Left lung (tissue), 4 donors: ENCODE measurements at regions not wholly inside any gene's neighbourhood (a gene's known extent, or its start where the extent isn't known, plus 50 kb on each side); places are given as distances from the start of the nearest gene placed in this dataset.

Experiments used
- ATAC-seq: fragments of 200-7000 bp; cut with Tn5 transposase; one replicate; pipeline ENCODE4 v1.9.1; 2020; ENCODE audit warnings: moderate library complexity
- DNase-seq, 4 donors: peaks; one replicate each; pipeline ENCODE4 v3.0.0-alpha.2; 2013 to 2020
- H3K27ac ChIP-seq, 2 donors: fragments of 200-600 bp; sonication (generic) in 1 of 2; one replicate each; pipeline versions ENCODE4 v1.5.0 to v1.8.0; 2020 to 2021
- H3K27me3 ChIP-seq, 2 donors: fragments of 200-600 bp; sonication (generic) in 1 of 2; one replicate each; pipeline versions ENCODE4 v1.5.0 to v1.8.0; 2020 to 2021
- H3K36me3 ChIP-seq, 2 donors: fragments of 200-600 bp; sonication (generic) in 1 of 2; one replicate each; pipeline versions ENCODE4 v1.5.0 to v1.8.0; 2020 to 2021
- H3K4me1 ChIP-seq, 2 donors: fragments of 200-600 bp; one replicate each; pipeline ENCODE4 v1.8.0; 2021
- H3K4me3 ChIP-seq, 2 donors: fragments of 200-600 bp; sonication (generic) in 1 of 2; one replicate each; pipeline versions ENCODE4 v1.5.0 to v1.8.0; 2020 to 2021; ENCODE audit warnings: mild to moderate bottlenecking in 1 of 2
- H3K9me3 ChIP-seq, 2 donors: fragments of 200-600 bp; sonication (generic) in 1 of 2; one replicate each; pipeline versions ENCODE4 v1.5.0 to v1.8.0; 2020 to 2021
- CTCF ChIP-seq, 2 donors: fragments of 200-600 bp; sonication (generic) in 1 of 2; IDR thresholded peaks; one replicate each; pipeline versions ENCODE4 v1.5.0 to v1.8.0; 2021; ENCODE audit warnings: antibody characterized with exemption in 2 of 2
- intact Hi-C, 2 donors: fragments of 100-400 bp; cut with DNase I; formaldehyde crosslinking; loops; one replicate each; pipeline versions ENCODE4 v1.11.2 to v1.14.2; 2022
- donor health status: DM: no; HTN: yes; CAD: no.
- donor health status: DM: no; HTN: no; CAD: no.

- no peak for ATAC-seq
- H3K36me3 ChIP-seq, result no peaks in the 10 kb centered on the region
- no peak overlapping the region for H3K27ac ChIP-seq
- peaks cover 0 to 12% of the 10 kb centered on the region in 2 donors for H3K9me3 ChIP-seq
- no peak overlapping the region for H3K4me3 ChIP-seq
- intact Hi-C loops, result no loop called here
- no peaks in the 10 kb centered on the region for H3K4me1 ChIP-seq
- no peaks in the 10 kb centered on the region for H3K27me3 ChIP-seq
- DNase-seq, result no peak
- TF ChIP-seq CTCF (IDR thresholded peaks at IDR 0.05), result no peak
These were observed 674.5 kb downstream of the HDGFL1 start for GRCh38 chr6:23243854-23244253.

GRCh38 chr6:23244300-23244699 is 674.9 kb downstream of the HDGFL1 start:
- Histone ChIP-seq H3K4me1 (no peaks in the 10 kb centered on the region), H3K9me3 (peaks cover 0 to 12% of the 10 kb centered on the region in 2 donors), H3K27ac (no peak overlapping the region), H3K36me3 (no peaks in the 10 kb centered on the region), H3K27me3 (no peaks in the 10 kb centered on the region), H3K4me3 (no peak overlapping the region)
- no peak for DNase-seq
- TF ChIP-seq CTCF (IDR thresholded peaks at IDR 0.05), result no peak
- no peak for ATAC-seq
- intact Hi-C loops, result no loop called here

- Histone ChIP-seq H3K9me3 (peaks cover 0 to 12% of the 10 kb centered on the region in 2 donors), H3K4me3 (no peak overlapping the region), H3K36me3 (no peaks in the 10 kb centered on the region), H3K27ac (no peak overlapping the region), H3K4me1 (no peaks in the 10 kb centered on the region), H3K27me3 (no peaks in the 10 kb centered on the region)
- intact Hi-C loops, result no loop called here
- no peak for DNase-seq
- ATAC-seq, result no peak
- TF ChIP-seq CTCF (IDR thresholded peaks at IDR 0.05), result no peak
These were observed 676.2 kb downstream of the HDGFL1 start for GRCh38 chr6:23245572-23245971.

GRCh38 chr6:23246896-23247295 is 677.5 kb downstream of the HDGFL1 start:
- intact Hi-C loops, result no loop called here
- Histone ChIP-seq H3K36me3 (no peaks in the 10 kb centered on the region), H3K4me3 (no peak overlapping the region), H3K9me3 (peaks cover 0 to 12% of the 10 kb centered on the region in 2 donors), H3K27me3 (no peaks in the 10 kb centered on the region), H3K4me1 (no peaks in the 10 kb centered on the region), H3K27ac (no peak overlapping the region)
- ATAC-seq, result no peak
- no peak for DNase-seq
- TF ChIP-seq CTCF (IDR thresholded peaks at IDR 0.05), result no peak

GRCh38 chr6:23250556-23250955 is 681.2 kb downstream of the HDGFL1 start:
- intact Hi-C loops, result no loop called here
- Histone ChIP-seq H3K4me3 (no peak overlapping the region), H3K36me3 (no peaks in the 10 kb centered on the region), H3K4me1 (no peaks in the 10 kb centered on the region), H3K27ac (no peak overlapping the region), H3K27me3 (no peaks in the 10 kb centered on the region), H3K9me3 (peaks cover 0 to 7% of the 10 kb centered on the region in 2 donors)
- DNase-seq, result no peak
- no peak for TF ChIP-seq CTCF (IDR thresholded peaks at IDR 0.05)
- no peak for ATAC-seq
